HG03103 (cell line): ENCODE measurements at regions not wholly inside any gene's neighbourhood (a gene's known extent, or its start where the extent isn't known, plus 50 kb on each side); places are given as distances from the start of the nearest gene placed in this dataset.
"Not testable (repeated sequence)": the region's sequence is repeated elsewhere in the genome, so short reads cannot be mapped to it uniquely, and the experiment has no call there.

Experiments used
- ATAC-seq: cut with Tn5 transposase; IDR thresholded peaks from one replicate; pipeline ENCODE4 v1.9.1; 2021; ENCODE audit warnings: low read depth; ENCODE audit not compliant: unreplicated experiment

DNA sequence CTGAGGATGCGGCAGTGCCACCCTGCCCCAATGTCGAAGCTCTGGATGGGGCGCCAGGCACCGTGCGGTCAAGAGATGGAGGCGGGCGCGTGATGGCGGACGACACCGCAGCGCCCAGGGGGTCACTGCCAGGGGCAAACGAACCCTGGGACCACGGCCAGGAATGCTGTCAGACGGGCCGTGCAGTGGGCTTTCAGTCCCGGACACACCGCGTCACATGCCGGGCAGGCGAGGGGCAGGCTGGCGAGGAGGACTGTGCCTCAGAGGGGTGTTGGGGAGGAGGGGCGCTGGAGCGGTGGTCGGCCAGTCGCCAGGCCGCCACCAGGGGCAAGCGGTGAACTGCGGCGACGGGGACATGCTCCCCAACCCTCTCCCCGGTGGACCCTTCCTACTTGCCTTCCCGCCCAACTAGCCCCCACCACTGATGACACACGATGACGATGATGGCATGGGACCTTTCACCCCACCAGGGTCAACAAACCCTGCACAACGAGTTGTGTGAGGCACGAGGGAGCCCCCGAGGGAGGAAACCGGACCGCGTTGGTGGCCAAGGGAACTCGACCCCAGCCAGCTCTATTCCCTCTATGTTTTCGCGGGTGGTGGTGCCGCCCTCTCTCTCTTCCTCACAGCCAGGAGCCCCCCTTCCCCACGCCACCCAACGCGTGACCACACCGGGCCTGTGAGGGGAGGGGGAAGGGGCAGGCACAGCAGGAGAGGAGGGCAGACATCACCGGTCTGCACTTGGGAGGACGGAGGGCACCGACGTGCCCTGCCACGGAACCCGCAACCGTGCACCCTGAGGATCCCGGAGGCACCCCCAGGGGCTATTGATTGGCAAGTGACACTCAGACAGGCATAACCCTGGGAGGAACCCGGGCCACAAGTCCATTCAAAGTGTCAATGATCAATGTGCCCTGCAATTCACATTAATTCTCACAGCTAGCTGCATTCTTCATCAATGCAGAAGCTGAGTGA, 1960.9 kb upstream of the DEFB115 start:
- ATAC-seq, result no peak

DNA sequence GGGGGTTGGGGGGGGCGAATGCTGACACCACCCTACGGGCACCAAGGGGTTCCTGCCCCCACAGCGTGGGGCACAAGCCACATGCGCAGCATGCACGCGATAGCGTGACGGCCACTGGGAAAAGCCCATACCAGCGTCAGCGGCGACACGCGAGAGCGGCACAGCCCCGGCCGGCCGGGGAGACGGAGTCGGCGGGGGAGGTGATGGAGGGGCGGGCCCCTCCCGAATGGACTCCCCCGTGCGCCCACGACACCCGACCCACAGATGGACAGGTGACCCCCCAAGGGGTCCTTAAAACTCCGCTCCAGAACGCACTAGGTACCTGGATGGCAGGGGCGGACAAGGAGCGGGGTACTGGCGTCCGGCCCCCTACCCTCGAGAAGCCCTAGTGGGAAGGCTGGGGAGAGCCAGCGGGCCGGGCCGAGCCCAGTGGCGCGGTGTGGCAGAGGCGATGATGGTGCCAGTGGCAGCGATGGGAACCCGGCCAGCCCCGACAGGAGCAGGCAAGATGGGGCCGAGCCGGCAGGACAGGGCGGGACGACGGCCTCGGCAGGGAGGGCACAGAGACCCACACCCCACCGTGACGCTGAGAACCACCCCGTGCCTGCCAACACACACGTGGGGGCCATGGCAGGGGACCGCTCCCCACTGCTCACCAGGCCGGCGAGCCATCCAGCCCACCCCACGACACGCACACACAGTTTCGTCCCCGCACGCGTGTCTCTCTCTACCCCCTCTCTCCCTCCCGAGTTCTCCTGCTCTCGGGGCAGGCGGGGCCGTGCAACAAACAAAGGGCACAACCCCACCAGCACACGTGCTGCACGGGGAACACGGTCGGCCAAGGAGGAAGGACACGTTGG, 1959.8 kb upstream of the DEFB115 start:
- ATAC-seq, result no peak

DNA sequence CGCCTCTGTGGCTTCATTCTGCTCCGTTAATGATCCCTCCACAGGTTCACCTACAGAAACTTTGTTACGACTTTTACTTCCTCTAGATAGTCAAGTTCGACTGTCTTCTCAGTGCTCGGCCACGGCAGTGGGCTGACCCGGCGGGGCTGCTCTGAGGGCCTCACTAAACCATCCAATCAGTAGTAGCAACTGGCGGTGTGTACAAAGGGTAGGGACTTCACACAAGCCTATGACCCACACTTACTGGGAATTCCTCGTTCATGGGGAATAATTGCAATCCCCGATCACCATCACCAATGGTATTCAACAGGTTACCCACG, 1959.2 kb upstream of the DEFB115 start:
- ATAC-seq, result no peak

DNA sequence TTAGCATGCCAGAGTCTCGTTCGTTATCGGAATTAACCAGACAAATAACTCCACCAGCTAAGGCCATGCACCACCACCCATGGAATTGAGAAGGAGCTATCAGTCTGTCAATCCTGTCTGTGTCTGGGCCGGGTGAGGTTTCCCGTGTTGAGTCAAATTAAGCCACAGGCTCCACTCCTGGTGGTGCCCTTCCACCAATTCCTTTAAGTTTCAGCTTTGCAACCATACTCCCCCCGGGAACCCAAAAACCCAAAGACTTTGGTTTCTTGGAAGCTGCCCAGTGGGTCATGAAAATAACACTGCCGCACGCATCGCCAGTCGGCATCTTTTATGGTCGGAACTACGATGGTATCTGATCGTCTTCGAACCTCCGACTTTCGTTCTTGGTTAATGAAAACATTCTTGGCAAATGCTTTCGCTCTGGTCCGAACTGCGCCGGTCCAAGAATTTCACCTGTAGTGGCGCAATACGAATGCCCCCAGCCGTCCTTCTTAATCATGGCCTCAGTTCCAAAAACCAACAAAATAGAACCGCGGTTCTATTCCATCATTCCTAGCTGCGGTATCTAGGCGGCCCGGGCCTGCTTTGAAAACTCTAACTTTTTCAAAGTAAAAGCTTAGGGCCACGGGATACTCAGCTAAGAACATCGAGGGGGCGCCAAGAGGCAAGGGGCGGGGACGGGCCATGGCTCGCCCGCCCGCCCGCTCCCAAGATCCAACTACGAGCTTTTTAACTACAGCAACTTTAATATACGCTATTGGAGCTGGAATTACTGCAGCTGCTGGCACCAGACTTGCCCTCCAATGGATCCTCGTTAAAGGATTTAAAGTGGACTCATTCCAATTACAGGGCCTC, 1958.5 kb upstream of the DEFB115 start:
- ATAC-seq, result no peak

DNA sequence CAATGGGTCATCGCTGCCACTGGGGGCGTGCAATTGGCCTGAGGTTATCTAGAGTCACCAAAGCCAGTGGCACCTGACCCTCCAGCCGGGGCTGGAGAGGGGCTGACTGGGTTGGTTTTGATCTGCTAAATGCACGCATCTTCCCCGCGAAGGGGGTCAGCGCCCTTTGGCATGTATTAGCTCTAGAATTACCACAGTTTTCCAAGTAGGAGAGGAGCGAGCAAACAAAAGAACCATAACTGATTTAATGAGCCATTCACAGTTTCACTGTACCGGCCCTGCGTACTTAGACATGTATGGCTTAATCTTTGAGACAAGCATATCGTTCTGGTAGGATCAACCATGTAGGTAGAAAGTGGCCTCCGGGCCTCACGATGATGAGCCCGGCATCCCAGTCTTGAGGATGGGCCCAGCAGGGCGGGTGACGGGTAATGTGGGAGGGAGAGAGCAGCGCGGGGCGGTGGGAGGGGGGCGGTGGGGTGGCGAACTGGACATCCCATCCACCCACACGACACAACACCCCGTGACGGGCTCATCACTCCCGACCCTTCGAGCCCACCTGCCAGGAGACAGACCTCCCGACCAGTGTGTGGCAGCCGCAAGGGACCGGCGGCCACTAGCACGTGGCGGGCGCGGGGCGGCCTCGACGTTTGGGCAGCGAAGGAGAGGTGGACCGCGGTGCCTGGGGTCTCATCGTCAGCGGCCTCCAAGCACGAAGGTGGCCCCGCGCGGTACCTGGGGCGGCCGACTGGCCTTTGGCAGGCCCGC, 1957.5 kb upstream of the DEFB115 start:
- ATAC-seq, result no peak

DNA sequence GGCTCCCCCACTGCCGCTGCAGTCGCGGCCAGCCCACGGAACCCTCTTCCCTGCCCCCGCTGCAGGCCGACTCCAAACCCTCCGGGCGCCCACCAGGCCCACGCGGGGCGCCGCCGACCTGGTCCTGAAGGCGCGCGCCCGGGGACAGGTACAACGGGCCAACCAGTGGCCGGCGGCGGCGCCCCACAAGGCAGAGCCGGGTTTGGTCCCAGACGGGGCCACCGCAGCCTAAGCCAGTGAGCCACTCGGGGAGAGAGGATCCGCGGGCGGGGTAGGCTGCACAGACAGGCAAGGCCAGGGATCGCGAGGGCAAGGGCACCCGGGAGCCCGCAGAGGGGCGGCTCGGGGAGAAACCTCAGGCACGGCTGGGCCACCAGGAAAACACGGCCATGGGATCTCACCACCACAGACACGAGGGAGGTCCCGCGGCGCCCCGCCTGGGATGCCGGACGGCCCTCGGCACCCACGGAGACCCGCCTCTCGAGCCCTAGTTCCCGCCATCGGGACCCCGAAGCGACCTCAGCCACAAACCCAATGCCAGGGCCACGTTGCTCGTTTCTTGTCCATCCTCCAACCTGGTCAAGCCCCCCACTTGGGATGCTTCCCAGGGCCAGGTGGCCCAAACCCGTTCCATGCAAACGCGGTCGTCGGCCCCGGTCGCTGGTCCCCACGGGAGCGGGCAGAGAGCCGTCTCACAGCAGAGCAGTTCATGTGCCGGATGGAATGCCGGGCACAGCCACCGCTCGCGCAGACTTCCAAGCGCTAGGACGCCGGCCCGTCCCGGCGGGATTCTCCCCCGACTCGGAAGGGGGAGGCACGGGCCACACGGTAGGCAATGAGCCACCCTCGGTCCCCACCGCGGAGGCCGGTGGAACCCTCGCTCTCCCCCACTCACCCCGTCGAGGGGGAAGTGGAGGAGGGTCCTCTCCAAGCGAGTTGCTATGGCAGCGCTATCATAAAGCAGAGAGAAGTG, 1956.6 kb upstream of the DEFB115 start:
- ATAC-seq, result no peak

DNA sequence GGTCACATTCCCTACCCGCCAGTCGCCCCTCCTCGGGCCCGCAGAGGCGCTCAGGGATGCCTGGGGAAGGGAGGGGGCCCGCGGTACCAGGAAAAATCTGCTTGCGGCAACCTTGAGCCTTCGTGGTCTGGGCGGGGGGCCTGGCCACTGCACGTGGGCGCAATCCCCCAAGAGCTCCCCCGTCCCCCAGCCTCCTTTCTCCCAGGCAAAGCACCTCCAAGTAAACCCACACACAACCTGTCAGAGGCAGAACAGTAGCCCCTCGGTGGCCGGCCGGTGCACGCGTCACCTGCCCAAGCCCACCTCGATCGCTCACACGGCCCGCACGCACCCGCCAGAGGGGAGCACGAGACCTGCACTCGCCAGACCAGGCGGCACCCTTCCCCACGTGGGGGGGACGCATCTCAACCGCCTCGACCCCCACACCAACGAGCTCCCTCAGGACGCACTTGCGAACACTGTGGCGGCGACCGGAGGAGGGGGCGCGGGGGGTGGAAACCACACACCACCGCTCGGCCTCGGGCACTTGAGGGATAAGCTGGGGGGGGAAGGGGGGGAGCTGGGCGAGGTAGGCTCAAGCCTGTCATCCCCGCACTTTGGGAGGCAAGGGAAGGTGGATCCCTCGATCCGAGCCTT, 1955.7 kb upstream of the DEFB115 start:
- ATAC-seq, result no peak

DNA sequence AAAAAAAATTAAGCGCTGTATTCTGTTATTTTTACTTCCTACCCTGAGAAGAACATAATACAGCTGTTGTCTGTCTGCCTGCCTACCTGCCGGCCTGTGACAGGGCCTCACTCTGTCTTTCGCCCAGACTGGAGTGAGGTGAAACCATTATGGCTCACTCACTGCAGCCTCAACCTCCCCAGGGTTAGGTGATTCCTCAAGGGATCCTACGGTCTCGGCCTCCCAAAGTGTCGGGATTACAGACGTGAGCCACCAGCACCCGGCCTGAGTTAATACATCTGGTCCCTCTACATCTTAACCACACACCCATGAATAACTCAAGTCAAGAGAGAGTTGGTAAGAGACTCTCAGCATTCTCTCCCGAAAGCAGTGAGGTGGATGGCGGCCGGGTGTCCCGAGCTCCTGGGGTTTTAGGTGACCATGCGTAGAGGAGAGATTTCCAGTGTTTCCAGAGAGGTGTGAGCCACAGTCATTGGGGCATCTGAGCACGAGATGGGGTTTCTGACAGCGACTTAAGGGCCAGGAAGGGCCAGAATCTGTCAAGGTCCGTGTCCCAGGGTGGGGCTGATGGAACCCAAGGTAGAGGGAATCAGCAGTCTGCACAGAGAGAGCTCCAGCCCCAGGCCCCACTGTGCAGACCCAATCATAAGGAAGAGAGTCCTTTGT, 1954.4 kb upstream of the DEFB115 start:
- ATAC-seq, result no peak

DNA sequence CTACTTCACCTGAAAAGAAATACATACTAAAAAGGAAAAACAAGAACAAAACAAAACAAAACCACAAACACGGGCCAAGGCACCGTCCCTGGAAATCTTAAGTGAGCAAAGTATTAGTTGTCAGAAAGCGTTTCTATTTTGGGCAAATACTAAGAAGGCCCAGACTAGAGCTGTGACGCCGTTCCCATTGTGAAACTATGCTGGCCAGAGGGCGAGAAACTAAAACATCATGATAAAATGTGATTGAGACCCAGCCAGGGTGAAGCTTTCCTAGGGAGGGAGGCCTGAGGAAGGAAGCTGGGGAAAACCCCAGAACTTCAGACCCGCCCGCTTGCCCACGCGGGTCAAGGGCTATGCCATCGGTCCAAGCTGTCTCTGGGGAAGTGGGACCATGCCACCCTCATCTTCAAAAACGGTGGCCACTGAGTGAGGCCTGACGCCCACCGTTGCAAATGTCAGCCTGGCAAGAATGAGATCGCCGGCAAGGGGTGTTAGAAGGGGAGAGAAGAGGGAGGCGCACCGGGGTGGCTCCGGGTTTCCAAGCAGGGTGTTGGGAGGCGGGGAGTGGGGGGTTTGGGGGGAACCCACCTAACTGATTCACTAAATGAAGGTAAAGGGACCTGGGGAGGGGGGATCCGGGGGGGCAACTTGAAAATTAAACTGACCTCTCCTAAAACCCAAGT, 1950.9 kb upstream of the DEFB115 start:
- no peak for ATAC-seq

DNA sequence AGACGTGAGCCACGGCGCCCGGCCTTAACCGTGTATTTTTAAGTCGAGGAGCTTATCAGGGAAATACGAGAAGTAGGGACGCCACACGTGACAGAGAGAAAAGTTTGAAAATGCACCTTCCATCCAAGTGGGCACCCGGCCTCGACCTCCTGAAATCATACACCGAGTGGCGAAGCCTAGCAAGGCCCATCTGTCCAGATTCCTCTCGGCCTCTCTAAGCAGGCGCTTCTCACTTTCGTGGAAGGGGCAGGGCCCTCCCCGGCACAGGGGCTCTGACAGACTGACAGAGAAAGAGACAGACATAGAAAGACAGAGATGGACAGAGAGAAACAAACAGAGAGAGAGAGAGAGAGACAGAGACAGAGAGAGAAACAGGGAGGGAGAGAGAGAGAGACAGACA, 1950.0 kb upstream of the DEFB115 start:
- ATAC-seq, result not testable (repeated sequence)

DNA sequence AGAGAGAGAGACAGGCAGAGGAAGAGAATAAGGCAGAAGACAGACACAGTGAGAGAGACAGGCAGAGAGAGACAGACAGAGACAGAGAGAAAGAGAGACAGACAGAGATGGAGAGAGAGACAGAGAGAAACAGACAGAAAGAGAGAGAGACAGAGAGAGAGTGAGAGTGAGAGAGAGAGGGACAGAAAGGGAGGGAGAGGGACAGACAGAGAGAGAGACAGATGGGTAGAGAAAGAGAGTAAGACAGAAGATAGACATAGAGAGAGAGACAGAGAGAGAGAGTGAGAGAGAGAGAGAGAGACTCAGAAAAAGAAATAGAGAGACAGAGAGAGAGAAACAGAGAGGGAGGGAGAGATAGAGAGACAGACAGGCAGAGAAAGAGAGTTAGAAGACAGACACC, 1948.5 kb upstream of the DEFB115 start:
- not testable (repeated sequence) for ATAC-seq

DNA sequence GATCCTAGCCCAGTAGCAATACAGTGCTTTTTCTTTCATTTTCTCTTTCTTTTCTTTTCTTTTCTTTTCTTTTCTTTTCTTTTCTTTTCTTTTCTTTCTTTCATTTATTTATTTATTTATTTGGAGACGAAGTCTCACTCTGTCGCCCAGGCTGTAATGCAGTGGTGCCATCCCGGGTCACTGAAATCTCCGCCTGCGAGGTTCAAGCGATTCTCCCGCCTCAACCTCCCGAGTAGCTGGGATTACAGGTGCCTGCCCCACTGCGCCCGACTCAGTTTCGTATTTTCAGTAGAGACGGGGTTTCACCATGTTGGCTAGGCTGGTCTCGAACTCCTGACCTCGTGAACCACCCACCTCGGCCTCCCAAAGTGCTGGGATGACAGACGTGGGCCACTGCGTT, 1948.0 kb upstream of the DEFB115 start:
- ATAC-seq, result not testable (repeated sequence)

DNA sequence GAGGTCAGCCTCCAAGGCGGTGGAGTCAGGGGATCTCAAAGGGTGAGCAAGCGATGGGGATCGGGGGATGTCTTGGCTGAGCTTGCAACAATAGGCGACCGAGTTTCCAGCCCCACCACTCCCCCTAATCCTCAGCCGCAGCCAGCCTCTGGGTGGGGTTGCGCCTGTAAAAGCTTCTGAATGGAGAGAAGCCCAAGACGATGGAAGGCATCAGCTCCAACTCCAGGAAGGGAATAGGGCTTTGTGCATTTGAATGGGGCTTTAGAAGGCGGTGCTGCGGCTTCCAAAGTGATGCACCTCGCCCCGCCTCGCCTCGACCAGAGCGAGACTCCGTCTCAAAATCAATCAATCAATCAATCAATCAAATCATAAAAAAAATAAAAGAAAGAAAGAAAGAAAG, 1946.4 kb upstream of the DEFB115 start:
- ATAC-seq, result not testable (repeated sequence)

DNA sequence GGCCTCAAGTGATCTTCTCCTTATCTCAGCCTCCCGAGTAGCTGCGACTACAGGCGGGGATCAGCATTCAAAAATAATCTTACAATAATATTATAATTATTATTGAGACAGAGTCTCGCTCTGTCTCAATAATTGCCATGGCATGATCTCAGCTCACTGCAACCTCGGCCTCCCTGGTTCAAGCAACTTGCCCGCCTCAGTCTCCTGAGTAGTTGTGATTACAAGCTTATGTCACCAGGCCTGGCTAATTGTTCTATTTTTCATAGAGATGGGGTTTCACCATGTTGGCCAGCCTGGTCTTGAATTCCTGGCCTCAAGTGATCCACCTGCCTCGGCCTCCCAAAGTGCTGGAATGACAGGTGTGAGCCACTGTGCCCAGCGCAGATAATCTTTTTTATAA, 1944.8 kb upstream of the DEFB115 start:
- not testable (repeated sequence) for ATAC-seq

DNA sequence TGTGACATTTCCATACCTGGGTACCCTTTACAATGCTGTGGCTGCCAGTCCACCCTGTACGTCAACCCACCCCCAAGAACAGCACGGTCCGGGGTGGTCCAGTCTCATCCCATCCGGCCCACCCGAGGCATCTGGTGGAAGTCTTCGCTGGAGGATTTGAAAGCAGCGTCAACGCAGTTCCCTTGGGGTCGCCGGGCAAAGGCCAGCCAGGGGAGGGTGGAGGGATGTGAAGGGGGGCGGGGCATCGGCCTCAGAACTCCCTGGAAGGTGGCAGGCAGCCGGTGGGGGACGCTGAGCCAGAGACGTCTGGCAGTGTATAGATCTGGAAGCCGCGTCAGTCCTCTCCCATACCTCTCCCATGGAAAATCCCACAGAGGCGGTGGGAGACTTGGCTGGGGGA, 1944.0 kb upstream of the DEFB115 start:
- ATAC-seq, result no peak

DNA sequence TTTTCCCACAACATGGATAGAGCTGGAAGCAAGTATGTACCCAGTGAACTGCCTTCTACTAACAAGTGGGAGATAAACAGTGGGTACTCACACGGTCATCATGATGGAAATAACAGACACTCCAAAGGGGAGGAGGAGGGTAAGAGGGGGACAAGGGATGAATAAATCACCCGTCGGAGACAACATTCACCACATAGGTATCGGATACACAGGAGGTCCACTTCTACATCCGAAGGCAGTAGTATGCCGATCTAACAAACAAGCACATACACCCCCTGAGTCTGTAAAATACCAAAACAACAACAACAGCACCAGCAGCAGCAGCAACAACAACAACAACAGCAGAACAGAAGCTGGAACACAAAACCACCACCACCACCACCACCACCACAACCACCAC, 1943.2 kb upstream of the DEFB115 start:
- no peak for ATAC-seq

DNA sequence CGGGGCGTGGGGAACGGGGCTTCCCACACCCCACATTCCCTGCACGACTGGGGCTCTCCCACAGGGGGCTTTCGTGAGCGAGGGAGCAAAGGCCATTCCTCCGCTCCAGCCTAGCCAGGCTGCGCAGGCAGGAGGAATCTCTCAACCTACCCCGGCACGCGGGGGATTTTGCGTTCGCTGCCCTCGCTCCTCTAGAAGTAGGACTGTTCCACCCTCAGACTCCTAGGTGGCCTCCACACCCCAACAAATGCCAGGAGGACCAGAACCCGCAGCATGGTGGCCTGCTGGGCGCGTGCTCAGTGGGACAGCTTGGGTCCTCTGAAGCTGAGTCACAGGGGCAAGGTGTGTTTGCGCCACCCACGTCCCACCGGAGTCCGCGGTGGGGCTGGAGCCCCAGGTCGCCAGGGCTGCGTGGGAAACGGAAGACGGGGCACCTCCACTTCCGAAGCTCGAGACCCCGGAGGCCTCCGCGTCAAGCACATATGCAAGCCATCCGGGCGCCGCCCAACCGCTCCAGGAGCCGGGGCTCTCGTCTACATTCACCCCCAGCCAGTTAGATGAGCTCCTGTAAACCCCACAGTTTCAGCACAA, 1938.5 kb upstream of the DEFB115 start:
- ATAC-seq, result no peak
